CD4-positive, alpha-beta T cell treated with Interleukin-1 beta for 1 hour (primary cell): ENCODE measurements at regions not wholly inside any gene's neighbourhood (a gene's known extent, or its start where the extent isn't known, plus 50 kb on each side); places are given as distances from the start of the nearest gene placed in this dataset.

Experiments used
- DNase-seq, 2 donors: peaks; one replicate each; pipeline ENCODE4 v3.0.0-alpha.2; 2020 to 2022

DNA sequence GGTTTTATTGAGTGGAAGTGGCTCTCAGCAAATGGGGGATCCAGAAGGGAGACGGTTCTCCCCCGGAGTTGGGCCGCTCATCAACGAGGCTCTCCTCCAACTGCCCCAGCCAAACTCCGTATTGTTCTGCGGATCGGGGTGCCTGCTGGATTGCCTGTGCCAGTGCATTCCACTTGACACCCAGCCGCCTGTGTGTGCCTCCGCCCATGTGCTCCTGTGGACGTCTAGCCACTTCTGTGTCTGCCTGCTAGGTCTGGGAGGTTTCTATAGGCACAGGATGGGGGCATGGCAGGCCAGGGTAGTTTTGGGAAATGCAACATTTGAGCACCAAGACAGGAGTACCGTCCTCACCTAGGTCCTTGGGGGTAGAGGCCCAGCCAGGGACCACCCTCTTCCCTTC, 225.7 kb upstream of the AMIGO2 start:
- DNase-seq = no peak

GRCh38 chr12:47303995-47304560, 224.3 kb upstream of the AMIGO2 start:
- DNase-seq = no peak

GRCh38 chr12:47303207-47303606, 223.4 kb upstream of the AMIGO2 start:
- no peak for DNase-seq

DNA sequence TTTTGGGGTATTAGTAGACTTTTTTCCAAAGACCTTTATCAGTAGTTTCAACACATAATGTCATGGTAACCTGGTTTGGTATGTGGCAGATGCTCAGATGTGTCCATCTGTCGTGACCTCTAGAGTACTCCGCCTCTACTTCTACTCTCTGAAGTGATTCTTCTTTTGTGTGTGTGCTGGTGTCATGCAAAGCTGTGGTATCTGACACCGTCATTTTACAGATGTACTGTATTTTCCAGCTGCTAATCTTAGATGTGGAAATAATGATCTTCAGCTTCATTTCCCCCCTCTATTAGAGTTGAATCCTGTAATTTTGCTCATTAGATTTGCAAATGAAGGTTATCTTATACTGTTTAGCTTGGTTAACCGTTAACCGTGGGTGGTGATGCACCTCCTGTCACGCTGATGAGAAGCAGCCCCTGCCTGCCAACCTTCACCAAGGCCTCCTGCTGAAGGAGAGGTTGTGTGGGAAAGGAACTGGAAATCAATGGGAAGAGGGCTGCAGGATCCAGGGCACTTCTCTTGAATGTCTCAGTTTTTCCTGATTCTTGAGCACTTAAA, 222.4 kb upstream of the AMIGO2 start:
- DNase-seq = no peak

DNA sequence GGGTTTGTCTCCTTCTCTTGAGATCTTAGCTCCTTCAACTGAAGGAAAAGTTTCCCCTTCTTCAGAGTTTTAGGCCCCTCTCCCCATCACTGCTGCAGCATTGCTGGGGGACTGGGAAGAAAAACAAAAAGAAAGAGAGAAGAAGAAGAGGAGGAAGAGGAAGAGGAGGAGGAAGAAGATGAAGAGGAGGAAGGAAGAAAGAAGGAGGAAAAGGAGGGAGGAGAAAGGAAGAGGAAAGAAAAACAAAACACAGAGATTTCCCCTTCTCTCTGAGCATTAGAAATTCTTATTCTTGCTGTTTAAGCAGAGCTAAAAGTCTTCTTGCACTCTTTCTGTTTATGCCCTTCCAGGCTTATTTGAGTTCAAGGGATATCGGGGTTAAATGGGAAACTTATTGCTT, 219.8 kb upstream of the AMIGO2 start:
- DNase-seq = no peak

GRCh38 chr12:47297993-47298392, 218.2 kb upstream of the AMIGO2 start:
- no peak for DNase-seq

DNA sequence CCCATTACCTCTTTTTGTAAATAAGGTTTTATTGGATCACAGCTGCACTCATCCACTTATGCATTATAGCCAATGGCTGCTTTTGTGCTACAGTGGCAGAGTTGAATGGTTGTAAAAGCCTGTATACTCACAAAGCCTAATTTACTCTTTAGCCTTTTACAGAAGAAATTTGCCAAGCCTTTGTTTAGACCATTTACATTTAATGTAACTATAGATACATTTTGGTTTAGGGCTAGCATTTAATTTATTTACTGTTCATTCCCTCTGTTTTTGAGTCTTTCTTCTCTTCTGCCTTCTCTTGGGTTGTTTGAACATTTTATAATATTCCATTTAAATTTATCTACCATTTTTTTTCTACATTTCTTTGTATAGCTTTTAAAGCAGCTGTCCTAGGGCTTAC, 217.1 kb upstream of the AMIGO2 start:
- no peak for DNase-seq

DNA sequence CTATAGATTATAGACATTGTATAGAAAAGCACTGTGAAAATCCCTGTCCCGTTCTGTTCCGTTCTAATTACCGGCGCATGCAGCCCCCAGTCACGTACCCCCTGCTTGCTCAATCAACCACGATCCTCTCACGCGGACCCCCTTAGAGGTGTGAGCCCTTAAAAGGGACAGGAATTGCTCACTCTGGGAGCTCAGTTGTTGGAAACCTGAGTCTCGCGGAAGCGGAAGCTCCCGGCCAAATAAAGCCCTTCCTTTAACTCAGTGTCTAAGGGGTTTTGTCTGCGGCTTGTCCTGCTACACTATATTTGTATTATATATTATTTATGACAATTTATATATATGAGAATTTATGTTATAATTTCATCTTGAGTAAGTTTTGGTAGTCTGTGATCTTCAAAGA, 213.6 kb upstream of the AMIGO2 start:
- no peak for DNase-seq

DNA sequence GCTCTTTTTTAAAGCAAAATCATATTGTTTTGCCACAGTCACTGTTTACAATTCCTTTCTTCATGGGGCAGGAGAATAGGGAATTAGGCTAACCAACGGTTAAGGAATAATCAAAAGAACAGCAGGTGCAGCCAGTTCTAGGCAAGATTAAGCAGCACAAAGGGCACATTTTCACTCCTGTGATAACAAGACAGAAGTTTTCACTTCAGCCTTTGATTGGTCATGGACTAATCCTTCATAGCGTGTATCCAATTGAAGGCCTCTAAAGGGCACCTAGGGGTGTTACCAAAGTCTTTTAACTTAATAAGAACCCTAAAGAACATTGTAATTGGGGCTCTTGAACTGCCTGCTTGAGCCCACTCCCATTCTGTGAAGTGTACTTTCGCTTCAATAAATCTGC, 206.9 kb upstream of the AMIGO2 start:
- no peak for DNase-seq
